ACC112 (cell line): ENCODE measurements at regions not wholly inside any gene's neighbourhood (a gene's known extent, or its start where the extent isn't known, plus 50 kb on each side); places are given as distances from the start of the nearest gene placed in this dataset.

Source experiments
- H2AFZ ChIP-seq: fragments of 200-600 bp; sonication (generic); one replicate; pipeline ENCODE4 v1.6.0; 2017; ENCODE audit warnings: antibody characterized with exemption, low read length; ENCODE audit not compliant: unreplicated experiment
- H3K27ac ChIP-seq: fragments of 200-600 bp; sonication (generic); 2 replicates; pipeline ENCODE4 v1.5.1; 2014; ENCODE audit warnings: low read depth, mild to moderate bottlenecking, antibody characterized with exemption, low read length, moderate library complexity
- H3K27me3 ChIP-seq: fragments of 200-600 bp; sonication (generic); 2 replicates; pipeline ENCODE4 v1.6.1; 2014; ENCODE audit warnings: mild to moderate bottlenecking, antibody characterized with exemption, low read length, moderate library complexity, mixed read lengths; ENCODE audit not compliant: insufficient read depth
- H3K36me3 ChIP-seq: fragments of 200-600 bp; sonication (generic); 2 replicates; pipeline ENCODE4 v1.6.1; 2016; ENCODE audit warnings: mild to moderate bottlenecking, antibody characterized with exemption, low read length, moderate library complexity, mixed read lengths; ENCODE audit not compliant: insufficient read depth
- H3K4me1 ChIP-seq: fragments of 200-600 bp; sonication (generic); one replicate; pipeline ENCODE4 v1.6.1; 2016; ENCODE audit warnings: low read length, mixed read lengths; ENCODE audit not compliant: insufficient read depth, unreplicated experiment, control insufficient read depth
- H3K4me3 ChIP-seq: fragments of 200-600 bp; sonication (generic); 2 replicates; pipeline ENCODE4 v1.5.1; 2014; ENCODE audit warnings: mild to moderate bottlenecking, low read depth, low read length
- H3K79me2 ChIP-seq: fragments of 200-600 bp; sonication (generic); one replicate; pipeline ENCODE4 v1.6.0; 2016; ENCODE audit warnings: low read length; ENCODE audit not compliant: control insufficient read depth, unreplicated experiment, insufficient read depth

DNA sequence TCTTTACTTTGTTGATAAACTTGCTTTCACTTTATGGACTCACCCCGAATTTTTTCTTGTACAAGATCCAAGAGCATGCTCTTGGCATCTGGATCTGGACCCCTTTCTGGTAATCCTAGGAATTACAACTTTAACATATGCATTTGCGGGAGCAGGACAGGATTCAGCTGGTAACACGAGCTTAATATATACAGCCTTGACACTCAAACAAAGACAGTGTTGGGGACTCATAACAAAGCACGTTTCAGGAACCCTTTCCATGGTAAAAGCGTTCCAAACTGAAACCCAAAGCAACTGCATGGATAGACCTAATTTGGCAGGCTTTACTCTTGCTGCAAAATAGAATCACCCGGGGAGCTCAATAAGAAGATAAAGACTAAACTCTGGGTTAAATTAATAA lies 349.7 kb upstream of the AMELY start:
- no peak overlapping the region for H2AFZ ChIP-seq
- H3K4me1 ChIP-seq: no peaks in the 10 kb centered on the region
- H3K4me3 ChIP-seq: peak overlapping the region; percentile 37
- H3K27me3 ChIP-seq: no peaks in the 10 kb centered on the region
- no peaks in the 10 kb centered on the region for H3K36me3 ChIP-seq
- H3K27ac ChIP-seq: no peak overlapping the region
- H3K79me2 ChIP-seq: no peaks in the 10 kb centered on the region

- H3K36me3 ChIP-seq: no peaks in the 10 kb centered on the region
- H3K27me3 ChIP-seq: no peaks in the 10 kb centered on the region
- H3K4me3 ChIP-seq: no peak overlapping the region
- H3K27ac ChIP-seq: no peak overlapping the region
- H3K79me2 ChIP-seq: no peaks in the 10 kb centered on the region
- H3K4me1 ChIP-seq: no peaks in the 10 kb centered on the region
- no peak overlapping the region for H2AFZ ChIP-seq
Measured at GRCh38 chrY:7240101-7240500, 328.5 kb upstream of the AMELY start.

DNA sequence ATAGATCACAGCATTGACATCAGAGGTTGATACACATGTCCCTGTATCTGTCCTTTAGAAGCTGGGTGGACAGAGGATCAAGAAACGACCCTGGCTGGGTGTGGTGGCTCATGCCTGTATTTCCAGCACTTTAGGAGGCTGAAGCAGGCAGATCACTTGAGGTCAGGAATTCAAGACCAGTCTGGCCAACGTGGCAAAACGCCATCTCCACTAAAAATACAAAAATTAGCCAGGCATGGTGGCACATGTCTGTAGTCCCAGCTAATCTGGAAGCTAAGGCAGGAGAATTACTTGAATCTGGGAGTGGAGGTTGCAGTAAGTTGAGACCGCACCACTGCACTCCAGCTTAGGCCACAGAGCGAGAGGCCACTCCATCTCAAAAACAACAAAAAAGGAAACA lies 300.4 kb upstream of the AMELY start:
- H3K4me3 ChIP-seq: no peak overlapping the region
- H2AFZ ChIP-seq: no peak overlapping the region
- no peaks in the 10 kb centered on the region for H3K79me2 ChIP-seq
- no peaks in the 10 kb centered on the region for H3K27me3 ChIP-seq
- no peaks in the 10 kb centered on the region for H3K36me3 ChIP-seq
- H3K4me1 ChIP-seq: no peaks in the 10 kb centered on the region
- no peak overlapping the region for H3K27ac ChIP-seq

- Histone ChIP-seq H3K27me3 (no peaks in the 10 kb centered on the region), H3K4me3 (no peak overlapping the region), H3K79me2 (no peaks in the 10 kb centered on the region), H3K36me3 (no peaks in the 10 kb centered on the region), H3K27ac (no peak overlapping the region), H2AFZ (no peak overlapping the region), H3K4me1 (no peaks in the 10 kb centered on the region)
Measured at GRCh38 chrY:7204456-7204855, 292.9 kb upstream of the AMELY start.

- H3K27me3 ChIP-seq: no peaks in the 10 kb centered on the region
- H3K36me3 ChIP-seq: no peaks in the 10 kb centered on the region
- H3K4me1 ChIP-seq: no peaks in the 10 kb centered on the region
- H3K79me2 ChIP-seq: no peaks in the 10 kb centered on the region
- no peak overlapping the region for H3K4me3 ChIP-seq
- no peak overlapping the region for H3K27ac ChIP-seq
- H2AFZ ChIP-seq: no peak overlapping the region
Measured at GRCh38 chrY:7182591-7182990, 271.0 kb upstream of the AMELY start.

DNA sequence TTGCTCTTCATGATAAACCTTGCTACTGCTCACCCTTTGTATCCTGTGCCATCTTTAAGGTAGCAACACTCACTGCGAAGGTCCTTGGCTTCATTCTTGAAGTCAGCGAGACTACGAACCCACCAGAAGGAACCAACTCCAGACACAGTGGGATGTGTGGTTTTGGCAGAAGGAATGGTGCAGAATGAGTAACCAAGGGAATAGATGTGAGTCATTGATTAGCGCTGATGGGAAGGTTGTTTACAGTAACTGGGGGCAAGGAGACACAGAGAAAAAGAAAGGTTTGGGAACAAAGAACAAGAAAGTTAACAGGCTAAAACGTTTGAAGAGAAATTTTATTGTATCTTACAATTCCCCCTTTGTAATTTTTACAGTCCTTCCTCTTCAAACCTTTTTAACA lies 266.1 kb upstream of the AMELY start:
- no peaks in the 10 kb centered on the region for H3K4me1 ChIP-seq
- no peaks in the 10 kb centered on the region for H3K79me2 ChIP-seq
- H3K27ac ChIP-seq: no peak overlapping the region
- H3K36me3 ChIP-seq: no peaks in the 10 kb centered on the region
- H3K4me3 ChIP-seq: no peak overlapping the region
- H3K27me3 ChIP-seq: no peaks in the 10 kb centered on the region
- H2AFZ ChIP-seq: no peak overlapping the region

DNA sequence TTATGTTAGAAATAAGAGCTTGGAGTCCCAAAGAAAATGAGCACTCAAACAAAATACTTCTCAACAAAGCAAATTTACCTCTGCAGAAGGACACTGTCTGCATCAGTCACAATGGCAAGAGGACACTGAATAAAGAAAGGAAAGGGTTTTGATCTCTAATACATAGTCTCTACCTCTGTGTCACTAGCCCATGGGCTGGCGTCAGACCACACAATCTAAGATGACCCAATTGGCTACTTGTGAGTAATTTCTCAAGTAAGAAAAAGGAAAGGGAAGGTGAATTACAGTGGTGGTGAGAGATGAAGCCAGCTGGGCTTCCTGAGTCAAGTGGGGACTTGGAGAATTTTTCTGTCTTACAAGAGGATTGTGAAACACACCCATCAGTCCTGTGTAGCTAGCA lies 257.9 kb upstream of the AMELY start:
- Histone ChIP-seq H3K79me2 (no peaks in the 10 kb centered on the region), H3K36me3 (no peaks in the 10 kb centered on the region), H3K27ac (no peak overlapping the region), H3K27me3 (no peaks in the 10 kb centered on the region), H2AFZ (no peak overlapping the region), H3K4me3 (no peak overlapping the region), H3K4me1 (no peaks in the 10 kb centered on the region)

DNA sequence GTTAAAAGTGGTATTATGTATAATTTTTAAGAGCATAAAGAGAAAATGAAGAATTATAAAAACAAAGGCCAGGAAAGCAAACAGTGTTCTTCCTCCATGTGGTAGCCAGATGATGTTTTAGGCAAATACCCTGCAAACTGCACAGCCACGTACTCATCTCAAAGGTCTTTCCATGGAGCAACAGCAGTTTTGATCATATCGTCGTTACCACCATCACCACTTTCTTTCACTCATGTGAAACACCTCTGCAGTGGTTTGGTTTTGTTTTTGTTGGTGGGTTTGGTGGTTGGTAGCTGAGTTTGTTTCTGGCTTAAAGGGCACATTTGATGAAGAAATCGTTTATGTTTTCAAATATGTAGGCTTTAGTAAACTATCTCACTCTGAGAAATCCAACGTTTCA lies 229.9 kb upstream of the AMELY start:
- Histone ChIP-seq H3K27ac (no peak overlapping the region), H2AFZ (no peak overlapping the region), H3K27me3 (no peaks in the 10 kb centered on the region), H3K4me3 (no peak overlapping the region), H3K36me3 (no peaks in the 10 kb centered on the region), H3K79me2 (no peaks in the 10 kb centered on the region), H3K4me1 (no peaks in the 10 kb centered on the region)
